T-helper 2 cell (primary cell): ENCODE measurements at regions not wholly inside any gene's neighbourhood (a gene's known extent, or its start where the extent isn't known, plus 50 kb on each side); places are given as distances from the start of the nearest gene placed in this dataset.
A peak's percentile ranks its signal among the peaks of the same experiment; 100 is the strongest.
"Not testable (repeated sequence)": the region's sequence is repeated elsewhere in the genome, so short reads cannot be mapped to it uniquely, and the experiment has no call there.

ENCODE experiments used
- DNase-seq, 5 experiments: peaks; one replicate each; pipeline versions ENCODE4 v3.0.0 to v3.0.0-alpha.2; 2012 to 2022

DNA sequence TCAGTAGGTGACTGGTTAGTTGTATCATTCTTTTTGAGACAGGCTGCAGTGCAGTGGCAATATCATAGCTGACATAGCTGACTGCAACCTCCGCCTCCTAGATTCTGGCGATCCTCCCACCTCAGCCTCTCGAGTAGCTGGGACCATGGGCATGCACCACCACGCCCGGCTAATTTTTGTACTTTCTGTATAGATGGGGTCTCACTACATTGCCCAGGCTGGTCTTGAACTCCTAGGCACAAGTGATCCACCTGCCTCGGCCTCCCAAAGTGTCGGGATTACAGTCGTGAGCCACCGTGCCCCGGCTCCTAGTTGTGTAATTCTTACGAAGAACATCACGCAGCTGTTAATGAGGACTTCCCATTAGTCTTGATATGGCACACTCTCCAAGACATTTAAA, 123.4 kb upstream of the VKORC1L1 start:
- DNase-seq, result no peak

GRCh38 chr7:65750511-65751344, 122.1 kb upstream of the VKORC1L1 start:
- DNase-seq, result peak; percentile 78 to 93 (median 84)

GRCh38 chr7:65754070-65754469, 118.8 kb upstream of the VKORC1L1 start:
- not testable (repeated sequence) for DNase-seq

DNA sequence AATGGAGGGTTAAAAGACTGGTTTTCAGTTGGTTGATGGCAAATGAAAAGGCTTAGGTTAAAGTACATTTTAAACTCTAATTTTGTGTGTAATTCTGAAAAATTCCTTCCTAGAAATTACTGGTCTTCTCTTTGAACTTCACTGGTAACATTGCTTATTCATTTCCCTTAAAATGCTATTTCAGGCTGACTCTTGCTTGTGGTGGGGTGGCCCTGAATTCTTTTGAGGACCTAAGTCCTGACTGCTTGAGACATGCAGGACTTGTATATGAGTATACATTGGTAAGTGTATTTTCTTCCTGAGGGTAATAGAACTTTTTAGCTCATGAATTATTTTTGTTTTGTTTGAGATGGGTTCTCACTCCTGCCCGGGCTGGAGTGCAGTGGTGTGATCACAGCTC, 113.9 kb upstream of the VKORC1L1 start:
- not testable (repeated sequence) for DNase-seq

DNA sequence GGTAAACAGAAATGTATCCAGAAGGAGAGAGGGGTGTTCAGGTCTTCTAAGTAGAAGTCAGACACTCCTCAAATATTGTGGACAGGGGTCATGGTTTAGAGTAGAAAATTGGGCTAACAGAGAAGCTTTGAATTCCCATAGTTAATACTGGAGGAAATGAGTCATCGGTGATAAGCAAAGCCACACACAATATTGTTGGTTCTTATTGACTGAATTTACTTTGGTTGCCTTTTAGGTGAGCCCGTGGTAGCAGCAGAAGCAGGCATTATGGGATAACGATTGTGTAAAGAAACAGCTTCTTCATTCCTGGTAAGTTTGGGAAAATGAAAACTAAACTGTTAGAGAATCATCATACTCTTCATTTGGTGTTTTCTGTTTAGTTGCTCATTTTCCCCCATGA, 110.2 kb upstream of the VKORC1L1 start:
- not testable (repeated sequence) for DNase-seq

DNA sequence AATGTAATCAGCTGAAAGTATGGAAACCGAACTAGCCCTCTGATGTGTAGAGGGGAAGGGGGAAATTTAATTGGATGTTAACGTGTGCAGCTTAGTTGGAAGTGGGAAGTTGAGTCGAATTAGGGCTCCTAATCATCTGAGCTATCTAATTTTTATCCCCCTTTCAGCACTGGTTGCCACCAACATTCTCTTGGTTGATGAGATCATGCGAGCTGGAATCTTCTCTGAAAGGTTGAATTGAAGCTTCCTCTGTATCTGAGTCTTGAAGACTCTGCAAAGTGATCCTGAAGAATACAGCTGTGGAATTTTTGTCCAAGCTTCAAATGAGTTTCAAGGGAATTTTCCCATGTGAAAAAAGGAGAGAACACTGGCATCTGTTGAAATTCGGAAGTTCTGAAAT, 109.8 kb upstream of the VKORC1L1 start:
- DNase-seq, result not testable (repeated sequence)

DNA sequence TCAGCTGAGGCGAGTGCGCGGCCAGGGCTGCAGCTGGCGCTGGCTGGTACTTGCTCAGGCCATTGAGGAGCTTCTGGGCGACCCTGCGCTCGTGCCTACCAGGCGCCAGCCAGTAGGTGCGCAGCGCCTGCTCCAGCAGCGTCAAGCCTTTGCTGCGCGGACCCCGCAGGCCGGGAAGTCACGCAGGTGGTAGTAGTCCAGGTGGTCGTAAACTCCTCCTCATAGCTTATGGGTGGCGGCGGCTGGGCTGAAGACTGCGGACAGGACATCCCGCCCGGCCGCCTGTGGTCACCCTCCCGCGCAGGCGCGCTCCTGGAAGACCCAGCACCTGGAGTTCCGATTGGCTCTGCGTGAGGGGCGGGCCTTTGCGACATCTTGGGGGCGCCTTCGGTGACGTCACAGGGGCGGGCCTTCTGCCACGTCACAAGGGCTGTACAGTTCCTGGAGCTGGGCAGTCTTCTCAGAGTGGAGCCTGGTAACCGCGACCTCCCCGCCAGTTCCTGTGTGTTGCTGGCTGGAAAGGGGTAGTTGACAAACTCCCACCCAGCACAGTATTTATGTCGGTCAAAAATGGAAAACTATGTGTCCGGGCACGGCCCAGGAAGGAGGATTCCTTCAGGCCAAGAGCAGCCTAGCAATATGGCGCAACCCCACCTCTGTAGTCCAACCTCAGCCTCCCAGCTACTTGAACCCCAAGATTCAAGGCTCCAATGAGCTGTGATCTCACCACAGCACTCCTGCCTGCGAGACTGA, 102.2 kb upstream of the VKORC1L1 start:
- DNase-seq, result peak; percentile 87 to 94 (median 91)

GRCh38 chr7:65771226-65771569, 101.7 kb upstream of the VKORC1L1 start:
- not testable (repeated sequence) for DNase-seq

GRCh38 chr7:65776677-65777076, 96.2 kb upstream of the VKORC1L1 start:
- not testable (repeated sequence) for DNase-seq

DNA sequence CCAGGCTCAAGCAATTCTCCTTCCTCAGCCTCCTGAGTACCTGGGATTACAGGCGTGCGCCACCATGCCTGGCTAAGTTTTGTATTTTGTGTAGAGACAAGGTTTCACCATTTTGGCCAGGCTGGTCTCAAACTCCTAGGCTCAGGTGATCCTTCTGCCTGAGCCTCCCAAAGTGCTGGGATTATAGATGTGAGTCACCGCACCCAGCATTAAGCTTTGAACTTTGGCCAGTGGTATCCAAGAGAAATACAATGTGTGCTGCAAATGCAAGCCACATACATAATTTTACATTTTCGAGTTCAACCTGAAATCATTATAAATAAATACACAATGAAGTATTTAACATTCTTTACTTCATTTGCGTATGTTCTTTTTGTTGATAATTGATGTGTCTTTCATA, 82.9 kb upstream of the VKORC1L1 start:
- not testable (repeated sequence) for DNase-seq

GRCh38 chr7:65791788-65792187, 81.1 kb upstream of the VKORC1L1 start:
- peak in 1 of 5 experiments; percentile 20 for DNase-seq

GRCh38 chr7:65792726-65793125, 80.1 kb upstream of the VKORC1L1 start:
- DNase-seq, result not testable (repeated sequence)

- DNase-seq, result not testable (repeated sequence)
Measured at GRCh38 chr7:65794671-65795391, 78.0 kb upstream of the VKORC1L1 start.

DNA sequence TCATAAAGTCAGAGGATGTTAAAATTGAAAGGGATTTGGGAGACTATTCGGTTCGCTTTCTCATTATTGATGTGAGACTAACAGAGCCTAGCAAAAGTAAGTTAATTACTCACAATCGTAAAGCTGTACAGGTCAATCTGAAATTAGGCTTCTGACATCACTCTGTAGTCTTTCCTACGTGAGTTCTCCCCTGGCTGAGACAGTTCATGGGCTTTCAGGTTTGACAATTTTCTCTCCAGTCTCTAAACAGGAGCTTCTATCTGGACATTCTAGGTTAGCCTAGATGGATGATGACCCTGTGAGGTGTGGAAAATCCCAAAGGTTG, 77.5 kb upstream of the VKORC1L1 start:
- DNase-seq, result not testable (repeated sequence)

DNA sequence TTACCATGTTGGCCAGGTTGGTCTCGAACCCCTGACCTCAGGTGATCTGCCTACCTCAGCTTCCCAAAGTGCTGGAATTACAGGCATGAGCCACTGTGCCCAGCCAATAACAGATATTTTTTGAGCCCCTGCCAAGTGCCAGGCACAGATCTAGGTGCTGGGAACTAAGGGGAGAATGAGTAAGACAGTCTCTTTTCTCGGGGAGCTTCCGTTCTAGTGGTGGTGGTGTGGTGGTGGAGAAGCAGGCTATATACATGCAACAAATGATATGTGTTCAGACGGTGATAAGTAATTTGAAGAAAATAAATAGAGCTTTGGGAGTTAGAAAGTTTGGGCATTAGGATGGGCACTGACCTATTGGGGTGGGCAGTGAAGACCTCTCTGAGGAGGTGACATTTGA, 76.7 kb upstream of the VKORC1L1 start:
- DNase-seq, result no peak

- DNase-seq, result not testable (repeated sequence)
Measured at GRCh38 chr7:65797086-65797485, 75.8 kb upstream of the VKORC1L1 start.

GRCh38 chr7:65797566-65797965, 75.3 kb upstream of the VKORC1L1 start:
- DNase-seq, result not testable (repeated sequence)

GRCh38 chr7:65798111-65799075, 74.5 kb upstream of the VKORC1L1 start:
- peak in 1 of 5 experiments; percentile 91 for DNase-seq

DNA sequence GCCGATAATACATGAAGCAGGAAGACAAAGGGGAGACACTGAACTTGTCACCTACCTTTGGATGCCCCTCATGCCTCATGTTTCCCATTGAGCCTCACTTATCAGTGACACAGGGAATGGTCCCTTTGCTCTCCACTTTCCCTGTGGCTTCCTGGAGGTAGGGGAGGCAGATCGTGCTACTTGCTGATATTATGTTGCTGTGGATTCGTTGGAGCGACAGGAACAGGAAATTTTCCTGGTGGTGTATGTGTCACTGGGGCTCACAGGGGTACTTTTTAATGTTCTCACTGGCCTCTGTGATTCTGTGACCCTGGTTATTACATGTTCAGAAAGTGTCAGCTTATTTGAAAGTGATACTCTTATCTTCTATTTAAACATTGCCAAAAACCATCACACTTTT, 72.7 kb upstream of the VKORC1L1 start:
- not testable (repeated sequence) for DNase-seq

- DNase-seq, result no peak
Measured at GRCh38 chr7:65800890-65801341, 72.0 kb upstream of the VKORC1L1 start.

DNA sequence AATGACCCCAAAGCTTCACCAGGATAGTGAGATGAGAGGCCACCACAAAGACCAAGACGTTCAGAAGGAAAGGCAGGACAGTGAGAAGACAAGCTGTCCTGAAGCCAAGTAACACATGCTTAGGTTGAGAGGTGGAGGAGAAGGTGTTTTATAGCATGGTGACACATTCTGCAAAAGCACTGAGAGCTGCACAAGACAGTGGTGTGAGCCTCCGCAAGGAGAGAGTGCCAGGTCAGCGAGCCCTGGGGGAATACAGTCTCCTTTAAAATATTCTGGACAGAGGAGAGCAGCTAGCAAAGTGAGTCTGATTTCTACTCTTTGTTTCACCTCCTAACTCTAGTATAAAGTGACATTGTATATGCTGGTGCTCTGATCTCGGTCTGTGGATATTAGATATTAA, 68.0 kb upstream of the VKORC1L1 start:
- no peak for DNase-seq

DNA sequence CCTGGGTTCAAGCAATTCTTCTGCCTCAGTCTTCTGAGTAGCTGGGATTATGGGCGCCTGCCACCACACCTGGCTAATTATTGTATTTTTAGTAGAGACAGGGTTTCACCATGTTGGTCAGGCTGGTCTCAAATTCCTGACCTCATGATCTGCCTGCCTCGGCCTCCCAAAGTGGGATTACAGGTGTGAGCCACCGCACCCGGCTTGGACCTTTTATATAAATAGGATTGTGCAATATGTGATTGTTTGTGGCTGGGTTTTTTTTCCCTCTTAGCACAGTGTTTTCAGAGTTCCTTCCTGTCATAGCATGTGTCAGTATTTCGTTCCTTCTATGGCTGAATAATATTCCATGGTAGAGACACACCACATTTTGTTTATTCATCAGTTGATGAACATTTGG, 65.8 kb upstream of the VKORC1L1 start:
- DNase-seq, result not testable (repeated sequence)
